HG02763 (cell line): ENCODE measurements at regions not wholly inside any gene's neighbourhood (a gene's known extent, or its start where the extent isn't known, plus 50 kb on each side); places are given as distances from the start of the nearest gene placed in this dataset.
"Not testable (repeated sequence)": the region's sequence is repeated elsewhere in the genome, so short reads cannot be mapped to it uniquely, and the experiment has no call there.

ENCODE experiments used
- ATAC-seq: cut with Tn5 transposase; IDR thresholded peaks from one replicate; pipeline ENCODE4 v1.9.1; 2021; ENCODE audit warnings: mild to moderate bottlenecking, moderate library complexity; ENCODE audit not compliant: unreplicated experiment

GRCh38 chr4:84291969-84292368, 207.1 kb downstream of the NKX6-1 start:
- no peak for ATAC-seq

DNA sequence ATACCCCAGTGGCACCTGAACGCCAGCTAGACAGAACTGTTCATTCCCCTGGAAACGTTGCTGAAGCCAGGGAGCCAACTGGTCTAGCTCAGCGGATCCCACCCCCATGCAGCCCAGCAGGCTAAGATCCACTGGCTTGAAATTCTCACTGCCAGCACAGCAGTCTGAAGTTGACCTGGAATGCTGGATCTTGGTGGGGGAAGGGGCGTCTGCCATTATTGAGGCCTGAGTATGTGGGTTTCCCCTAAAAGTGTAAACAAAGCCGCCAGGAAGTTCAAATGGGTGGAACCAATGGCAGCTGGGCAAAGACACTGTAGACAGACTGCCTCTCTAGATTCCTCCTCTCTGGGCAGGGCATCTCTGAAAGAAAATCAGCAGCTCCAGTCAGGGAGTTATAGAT, 213.0 kb downstream of the NKX6-1 start:
- ATAC-seq = no peak

- ATAC-seq = no peak
Observed at GRCh38 chr4:84279678-84280077, 219.4 kb downstream of the NKX6-1 start.

DNA sequence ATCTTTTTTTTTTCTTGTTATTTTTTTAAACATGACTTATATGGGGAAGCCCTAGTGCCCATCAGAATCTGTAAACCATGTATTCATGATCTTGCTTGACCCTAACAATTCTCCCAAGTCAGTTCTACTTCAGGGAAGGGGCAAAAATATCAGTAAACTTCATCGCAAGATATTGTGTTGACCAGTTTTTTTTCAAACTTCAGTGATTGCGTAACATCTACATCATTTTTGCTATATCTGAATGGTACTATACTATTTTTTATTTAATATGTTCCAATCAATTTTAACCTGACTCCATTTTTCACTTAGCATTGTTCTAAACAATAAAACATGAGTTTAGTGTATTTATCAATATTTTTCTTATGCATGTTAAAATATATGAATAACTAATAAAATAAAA, 221.2 kb downstream of the NKX6-1 start:
- ATAC-seq = no peak

- no peak for ATAC-seq
Observed at GRCh38 chr4:84276752-84277151, 222.3 kb downstream of the NKX6-1 start.

DNA sequence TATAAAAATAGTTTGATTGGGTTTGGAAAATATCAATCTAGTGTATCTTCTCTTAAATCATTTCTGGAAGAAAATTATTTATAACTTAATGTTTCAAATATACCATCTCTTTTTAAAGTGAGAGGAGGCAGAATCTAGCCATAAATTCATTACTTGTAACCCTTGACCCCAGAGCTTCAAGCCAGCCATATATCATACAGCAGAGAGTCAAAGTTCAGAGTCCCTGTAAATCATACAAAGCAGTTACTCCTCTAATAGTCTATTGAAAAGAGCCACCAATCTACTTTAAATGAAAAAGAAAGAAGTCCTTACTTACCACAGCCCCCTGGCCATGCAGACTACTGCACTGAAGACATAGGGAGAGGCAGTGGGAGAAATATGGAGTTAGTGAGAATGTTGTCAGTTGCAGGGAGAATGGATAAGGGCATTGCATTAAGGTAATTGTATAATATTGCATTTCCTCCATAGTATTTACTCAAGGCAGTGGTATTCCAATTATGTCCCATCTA, 229.5 kb downstream of the NKX6-1 start:
- ATAC-seq = no peak

DNA sequence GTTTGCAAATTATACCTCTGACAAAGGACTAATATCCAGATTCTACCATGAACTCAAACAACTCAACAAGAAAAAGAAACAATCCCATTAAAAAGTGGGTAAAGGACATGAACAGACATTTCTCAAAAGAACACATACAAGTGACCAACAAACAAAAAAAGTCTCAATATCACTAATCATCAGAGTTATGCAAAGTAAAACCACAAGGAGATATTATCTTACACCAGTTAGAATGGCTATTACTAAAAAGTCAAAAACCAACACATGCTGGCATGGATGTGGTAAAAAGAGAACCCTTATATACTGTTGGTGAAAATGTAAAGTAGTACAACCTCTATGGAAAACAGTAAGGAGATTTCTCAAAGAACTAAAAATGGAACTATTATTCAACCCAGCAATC, 234.4 kb downstream of the NKX6-1 start:
- no peak for ATAC-seq

DNA sequence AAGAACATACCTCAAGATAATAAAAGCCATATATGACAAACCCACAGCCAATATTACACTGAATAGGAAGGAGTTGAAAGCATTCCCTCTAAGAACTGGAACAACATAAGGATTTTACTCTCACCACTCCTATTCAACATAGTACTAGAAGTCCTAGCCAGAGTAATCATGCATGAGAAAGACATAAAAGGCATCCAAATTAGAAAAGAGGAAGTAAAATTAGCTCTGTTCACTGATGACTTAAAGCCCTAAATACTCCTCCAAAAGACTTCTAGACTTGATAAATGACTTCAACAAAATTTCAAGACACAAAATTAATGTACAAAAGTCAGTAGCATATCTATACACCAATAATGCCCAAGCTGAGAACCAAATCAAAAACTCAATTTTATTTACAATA, 235.7 kb downstream of the NKX6-1 start:
- no peak for ATAC-seq

DNA sequence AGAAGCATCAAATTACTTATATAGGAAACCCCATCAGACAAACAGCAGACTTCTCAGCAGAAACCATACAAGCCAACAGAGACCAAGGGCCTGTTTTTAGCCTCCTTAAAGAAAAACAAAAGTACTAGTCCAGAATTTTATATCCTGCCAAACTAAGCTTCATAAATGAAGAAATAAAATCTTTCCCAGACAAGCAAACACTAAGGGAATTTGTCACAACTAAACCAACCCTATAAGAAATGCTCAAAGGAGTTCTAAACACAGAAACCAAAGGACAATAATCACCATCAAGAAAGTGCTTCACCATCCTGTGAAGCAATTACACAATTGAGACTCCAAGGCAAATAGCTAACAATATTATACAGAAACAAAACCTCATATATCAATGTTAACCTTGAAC, 238.6 kb downstream of the NKX6-1 start:
- ATAC-seq = no peak

DNA sequence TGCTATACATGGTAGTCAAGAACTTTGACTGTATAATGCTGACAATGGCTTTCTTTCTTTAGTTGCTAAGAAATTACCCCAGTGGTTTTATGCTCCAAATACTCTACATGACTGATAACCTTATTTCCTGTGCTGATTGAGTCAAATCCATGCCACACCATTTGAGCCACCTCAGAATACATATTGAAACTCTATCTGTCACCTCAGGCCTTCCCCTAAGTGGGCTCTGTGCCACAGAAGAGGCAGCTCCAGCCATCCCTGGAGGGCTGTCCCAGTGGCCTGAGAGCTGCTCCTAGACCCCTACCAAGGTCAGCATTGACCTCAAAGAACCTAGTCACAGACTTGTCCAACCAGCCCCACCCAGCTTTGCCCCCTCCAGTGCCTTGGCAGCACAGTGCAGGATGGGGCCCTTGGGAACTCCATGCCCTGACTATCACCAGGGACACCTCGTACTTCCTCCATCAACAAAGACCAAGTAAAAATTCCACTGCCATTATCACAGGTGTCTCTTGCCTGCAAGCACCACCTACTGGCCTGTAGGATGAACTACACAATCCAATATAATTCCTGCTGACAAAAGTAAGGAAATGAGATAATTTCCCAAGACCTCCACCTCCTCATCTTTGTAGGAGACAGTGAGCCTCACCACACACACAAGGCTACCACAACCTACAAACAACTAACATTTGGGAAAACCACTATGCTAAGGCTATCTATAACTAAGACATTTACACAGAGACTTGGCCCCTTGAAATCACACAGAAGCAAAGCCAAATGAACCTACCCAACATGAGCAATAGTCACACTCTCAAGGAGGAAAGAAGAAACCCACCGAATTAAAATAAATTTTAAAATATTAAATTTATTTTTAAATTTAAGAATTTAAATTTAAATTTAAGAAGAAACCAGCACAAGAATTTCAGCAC, 239.9 kb downstream of the NKX6-1 start:
- peak; percentile 62 for ATAC-seq

- ATAC-seq = no peak
Observed at GRCh38 chr4:84254537-84254936, 244.6 kb downstream of the NKX6-1 start.

DNA sequence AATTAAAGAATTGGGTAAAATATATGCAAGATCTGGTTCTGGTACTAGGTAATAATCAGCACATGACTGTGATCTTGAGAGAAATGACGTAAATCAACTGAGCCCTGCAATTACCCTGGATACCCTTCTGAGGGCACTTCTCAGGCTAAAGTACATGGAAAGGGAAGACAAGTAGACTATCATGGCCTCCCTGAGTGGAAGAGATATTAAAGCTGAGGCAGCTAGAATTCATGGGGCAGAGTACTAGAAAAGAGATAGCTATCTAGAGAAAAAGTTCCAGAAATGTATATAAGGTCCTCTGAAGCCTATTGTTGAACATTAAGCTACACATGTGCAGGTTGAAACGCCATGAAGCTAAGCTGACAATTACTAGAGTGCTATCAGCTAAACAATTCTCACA, 249.6 kb downstream of the NKX6-1 start:
- no peak for ATAC-seq

- ATAC-seq = not testable (repeated sequence)
Observed at GRCh38 chr4:84245042-84245441, 254.1 kb downstream of the NKX6-1 start.

DNA sequence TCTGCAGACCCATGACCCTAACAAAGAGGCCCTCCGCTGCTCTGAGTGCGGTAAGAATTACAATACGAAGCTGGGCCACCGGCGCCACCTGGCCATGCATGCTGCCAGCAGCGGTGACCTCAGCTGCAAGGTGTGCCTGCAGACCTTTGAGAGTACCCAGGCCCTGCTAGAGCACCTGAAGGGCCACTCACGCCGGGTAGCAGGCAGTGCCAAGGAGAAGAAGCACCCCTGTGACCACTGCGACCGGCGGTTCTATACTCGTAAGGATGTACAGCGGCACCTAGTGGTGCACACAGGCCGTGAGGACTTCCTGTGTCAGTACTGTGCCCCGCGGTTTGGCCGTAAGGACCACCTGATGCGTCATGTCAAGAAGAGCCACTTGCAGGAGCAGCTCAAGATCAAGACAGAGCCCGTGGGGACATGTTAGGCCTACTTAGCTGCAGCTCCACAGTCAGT, 254.7 kb downstream of the NKX6-1 start:
- not testable (repeated sequence) for ATAC-seq

GRCh38 chr4:84243685-84244084, 255.4 kb downstream of the NKX6-1 start:
- no peak for ATAC-seq

DNA sequence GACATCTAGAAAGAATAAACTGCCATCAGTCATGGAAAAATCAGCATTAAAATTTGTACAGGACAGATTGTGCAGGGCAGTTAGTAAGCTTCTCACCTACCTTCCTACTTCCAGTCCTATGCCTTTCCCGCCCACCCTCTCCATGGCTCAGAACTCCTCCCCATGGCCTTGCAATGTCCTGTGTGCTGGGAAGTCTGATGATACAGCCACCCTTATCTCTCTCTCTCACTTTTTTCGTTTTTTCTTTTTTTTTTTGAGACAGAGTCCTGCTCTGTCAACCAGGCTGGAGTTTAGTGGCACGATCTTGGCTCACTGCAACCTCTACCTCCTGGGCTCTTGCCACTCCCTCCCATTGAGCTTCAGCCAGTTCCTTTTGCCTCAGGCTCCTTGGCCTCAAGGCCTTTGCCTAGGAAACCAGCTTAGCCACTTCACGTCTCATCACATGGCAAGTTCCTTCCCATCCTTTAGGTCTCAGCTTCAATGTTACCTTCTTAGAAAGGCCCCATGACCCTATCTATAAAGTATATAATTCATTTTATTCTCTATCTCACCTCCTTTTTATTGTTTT, 259.7 kb downstream of the NKX6-1 start:
- ATAC-seq = no peak

DNA sequence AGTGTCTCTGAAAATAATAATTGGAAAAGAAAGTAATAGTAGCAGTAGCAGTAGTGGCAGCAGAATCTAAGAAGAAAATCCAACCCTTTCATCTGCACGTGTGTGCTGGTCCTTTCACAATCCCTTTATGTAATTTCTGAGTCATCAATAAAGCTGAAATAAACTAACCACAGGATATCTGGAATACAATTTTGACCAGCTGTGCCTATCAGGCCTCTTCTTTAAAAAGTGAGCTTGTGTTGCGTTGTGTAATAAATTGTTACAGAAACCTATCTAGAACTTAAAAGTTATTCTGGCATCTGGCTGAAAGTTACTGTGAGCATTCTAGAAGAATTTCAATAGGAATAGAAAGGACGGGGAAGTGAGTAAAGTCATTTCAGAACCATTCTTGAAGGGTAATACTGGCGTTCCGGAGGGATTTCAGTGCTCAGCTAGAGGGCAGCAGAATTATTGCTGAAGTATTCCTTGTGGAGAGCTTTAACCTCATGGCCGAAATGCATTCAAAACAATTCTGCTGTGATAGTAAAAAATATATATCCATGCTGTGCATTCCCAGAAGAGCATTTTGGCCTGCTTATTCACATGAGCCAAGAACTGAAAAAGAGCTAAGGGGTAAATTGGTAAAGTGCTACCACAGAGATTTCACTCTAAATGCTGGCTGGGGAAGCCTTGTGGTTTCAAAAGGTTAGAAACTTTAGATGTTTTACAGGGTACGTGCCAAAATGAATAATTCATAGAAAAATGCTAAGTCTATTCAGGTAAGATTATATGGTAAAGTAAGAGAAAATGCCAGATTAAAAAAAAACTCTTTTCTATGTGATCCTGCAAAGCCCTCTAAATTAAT, 260.6 kb downstream of the NKX6-1 start:
- no peak for ATAC-seq

DNA sequence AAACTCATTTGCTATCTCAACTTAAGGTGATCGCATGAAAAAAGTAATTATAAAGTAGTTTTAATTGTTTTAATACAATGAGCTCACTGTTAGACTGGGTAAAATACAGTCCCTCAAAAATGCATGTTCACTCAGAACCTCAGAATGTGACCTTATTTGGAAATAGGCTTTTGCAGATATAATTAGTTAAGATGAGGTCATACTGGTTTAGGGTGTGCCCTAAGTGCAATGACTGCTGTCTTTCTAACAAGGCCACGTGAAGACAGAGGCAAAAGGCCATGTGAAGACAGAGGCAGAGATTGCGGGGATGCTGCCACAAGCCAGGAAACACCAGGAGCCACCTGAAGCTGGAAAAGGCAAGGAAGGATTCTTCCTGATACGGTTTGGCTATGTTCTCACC, 262.1 kb downstream of the NKX6-1 start:
- no peak for ATAC-seq

- ATAC-seq = peak; percentile 99
Observed at GRCh38 chr4:84235126-84235944, 263.8 kb downstream of the NKX6-1 start.

DNA sequence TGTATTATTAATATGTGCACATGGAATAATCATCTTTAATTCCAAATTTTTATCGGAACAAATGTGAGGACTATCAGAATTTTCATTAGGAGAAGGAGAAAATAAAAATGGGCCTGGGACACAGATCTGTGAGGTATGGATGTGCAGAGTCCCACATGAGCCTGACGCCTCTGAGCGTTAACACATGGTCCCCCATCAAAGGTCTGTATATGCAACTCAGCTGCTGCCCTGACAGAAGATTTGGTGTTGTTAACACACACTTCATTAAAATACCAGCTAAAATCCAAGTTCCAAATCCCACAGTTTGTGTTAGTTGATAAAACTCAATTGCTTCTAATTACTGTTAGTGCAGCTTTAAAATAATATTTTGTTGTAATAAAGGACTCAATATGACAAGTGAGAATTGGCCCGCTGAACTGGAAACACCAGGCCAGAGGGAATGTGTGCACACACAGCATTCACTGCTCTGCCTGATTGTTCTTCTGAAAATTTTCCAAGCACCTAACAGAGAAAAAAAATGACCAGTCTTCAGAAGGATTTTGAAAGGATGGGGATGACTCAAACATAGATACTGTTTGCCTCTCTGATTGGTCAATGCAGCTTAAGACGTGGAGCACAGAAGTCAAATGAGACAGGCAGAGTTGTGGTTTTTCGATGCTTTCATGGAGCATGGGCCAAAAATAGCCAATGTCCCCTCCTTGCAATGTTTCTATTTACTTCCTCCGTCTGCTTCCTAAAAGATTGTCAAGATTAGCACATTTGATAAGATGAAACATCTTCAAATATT, 266.6 kb downstream of the NKX6-1 start:
- no peak for ATAC-seq
